PC-9 (cell line): ENCODE measurements at regions not wholly inside any gene's neighbourhood (a gene's known extent, or its start where the extent isn't known, plus 50 kb on each side); places are given as distances from the start of the nearest gene placed in this dataset.
A peak's percentile ranks its signal among the peaks of the same experiment; 100 is the strongest.

ENCODE experiments used
- EZH2 ChIP-seq: fragments of 200-600 bp; sonication (generic); IDR thresholded peaks from 2 replicates; pipeline ENCODE4 v1.8.0; 2017; ENCODE audit warnings: antibody characterized with exemption, low read depth
- TF ChIP-seq, protein P1 (sequence below): fragments of 200-600 bp; sonication (generic); conservative IDR thresholded peaks from 2 replicates; pipeline ENCODE4 v1.6.1; 2017; ENCODE audit warnings: mixed run types, antibody characterized with exemption, mild to moderate bottlenecking, moderate library complexity

DNA sequence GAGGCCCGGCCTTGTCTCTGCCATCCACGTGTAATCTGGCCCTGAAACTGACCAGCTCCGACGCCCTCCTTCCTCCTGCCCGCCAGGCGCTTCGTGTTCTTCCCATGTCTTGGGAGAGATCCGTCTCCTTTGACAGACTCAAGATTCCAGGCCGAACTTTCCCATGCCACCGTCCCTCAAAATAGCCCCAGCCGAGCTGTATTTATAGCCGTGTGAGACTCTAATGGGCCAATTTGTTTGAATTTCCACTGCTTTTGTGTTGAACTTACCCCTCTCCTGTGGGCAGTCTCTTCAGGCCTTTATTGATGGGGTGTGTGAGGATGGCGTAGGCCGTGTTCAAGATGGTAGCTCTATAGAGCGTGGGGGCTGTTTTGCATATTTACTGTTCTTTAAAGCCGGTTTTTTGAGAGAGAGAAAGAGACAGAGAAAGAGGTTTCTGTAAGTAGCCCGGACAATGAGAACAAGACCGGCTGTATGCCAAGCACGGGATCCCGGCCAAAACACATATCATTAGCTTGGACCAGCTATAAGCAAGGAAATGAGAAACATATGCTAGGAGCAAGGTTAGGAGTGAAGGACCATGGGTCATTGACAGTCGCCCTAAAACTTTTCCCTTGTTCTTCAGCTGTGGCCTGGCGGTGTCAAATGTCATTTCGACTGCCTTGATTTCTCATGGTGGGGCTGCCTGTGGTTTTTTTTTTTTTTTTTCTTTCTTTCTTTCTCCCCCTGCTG is 124.5 kb upstream of the ZFHX3 start:
- TF ChIP-seq, protein P1, sequence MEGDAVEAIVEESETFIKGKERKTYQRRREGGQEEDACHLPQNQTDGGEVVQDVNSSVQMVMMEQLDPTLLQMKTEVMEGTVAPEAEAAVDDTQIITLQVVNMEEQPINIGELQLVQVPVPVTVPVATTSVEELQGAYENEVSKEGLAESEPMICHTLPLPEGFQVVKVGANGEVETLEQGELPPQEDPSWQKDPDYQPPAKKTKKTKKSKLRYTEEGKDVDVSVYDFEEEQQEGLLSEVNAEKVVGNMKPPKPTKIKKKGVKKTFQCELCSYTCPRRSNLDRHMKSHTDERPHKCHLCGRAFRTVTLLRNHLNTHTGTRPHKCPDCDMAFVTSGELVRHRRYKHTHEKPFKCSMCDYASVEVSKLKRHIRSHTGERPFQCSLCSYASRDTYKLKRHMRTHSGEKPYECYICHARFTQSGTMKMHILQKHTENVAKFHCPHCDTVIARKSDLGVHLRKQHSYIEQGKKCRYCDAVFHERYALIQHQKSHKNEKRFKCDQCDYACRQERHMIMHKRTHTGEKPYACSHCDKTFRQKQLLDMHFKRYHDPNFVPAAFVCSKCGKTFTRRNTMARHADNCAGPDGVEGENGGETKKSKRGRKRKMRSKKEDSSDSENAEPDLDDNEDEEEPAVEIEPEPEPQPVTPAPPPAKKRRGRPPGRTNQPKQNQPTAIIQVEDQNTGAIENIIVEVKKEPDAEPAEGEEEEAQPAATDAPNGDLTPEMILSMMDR, result peak; percentile 54
- no peak for TF ChIP-seq EZH2
